ENCODE measurements at regions not wholly inside any gene's neighbourhood (a gene's known extent, or its start where the extent isn't known, plus 50 kb on each side); places are given as distances from the start of the nearest gene placed in this dataset.

- TF ChIP-seq, protein P1, sequence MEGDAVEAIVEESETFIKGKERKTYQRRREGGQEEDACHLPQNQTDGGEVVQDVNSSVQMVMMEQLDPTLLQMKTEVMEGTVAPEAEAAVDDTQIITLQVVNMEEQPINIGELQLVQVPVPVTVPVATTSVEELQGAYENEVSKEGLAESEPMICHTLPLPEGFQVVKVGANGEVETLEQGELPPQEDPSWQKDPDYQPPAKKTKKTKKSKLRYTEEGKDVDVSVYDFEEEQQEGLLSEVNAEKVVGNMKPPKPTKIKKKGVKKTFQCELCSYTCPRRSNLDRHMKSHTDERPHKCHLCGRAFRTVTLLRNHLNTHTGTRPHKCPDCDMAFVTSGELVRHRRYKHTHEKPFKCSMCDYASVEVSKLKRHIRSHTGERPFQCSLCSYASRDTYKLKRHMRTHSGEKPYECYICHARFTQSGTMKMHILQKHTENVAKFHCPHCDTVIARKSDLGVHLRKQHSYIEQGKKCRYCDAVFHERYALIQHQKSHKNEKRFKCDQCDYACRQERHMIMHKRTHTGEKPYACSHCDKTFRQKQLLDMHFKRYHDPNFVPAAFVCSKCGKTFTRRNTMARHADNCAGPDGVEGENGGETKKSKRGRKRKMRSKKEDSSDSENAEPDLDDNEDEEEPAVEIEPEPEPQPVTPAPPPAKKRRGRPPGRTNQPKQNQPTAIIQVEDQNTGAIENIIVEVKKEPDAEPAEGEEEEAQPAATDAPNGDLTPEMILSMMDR (conservative IDR thresholded peaks at IDR 0.05 in 1 of 2, IDR thresholded peaks at IDR 0.05 in 1 of 2; ENCODE audit: extremely low read depth in 1 of 2, insufficient read depth in 1 of 2, low read depth in 1 of 2, low read length in 2 of 2) = no peak
- no peak for TF ChIP-seq EZH2 (IDR thresholded peaks at IDR 0.05; ENCODE audit: borderline replicate concordance, low read length)
Observed at GRCh38 chr9:80440724-80441123, 869.0 kb downstream of the TLE4 start.

Data from mammary epithelial cell (primary cell).